Hematopoietic multipotent progenitor cell (in vitro differentiated cells): ENCODE measurements at regions not wholly inside any gene's neighbourhood (a gene's known extent, or its start where the extent isn't known, plus 50 kb on each side); places are given as distances from the start of the nearest gene placed in this dataset.

ENCODE experiments used
- DNase-seq, 3 donors: peaks; one replicate each; pipeline ENCODE4 v3.0.0-alpha.2; 2011 to 2015; ENCODE audit warnings: low read depth in 2 of 3, low spot score in 2 of 3

DNA sequence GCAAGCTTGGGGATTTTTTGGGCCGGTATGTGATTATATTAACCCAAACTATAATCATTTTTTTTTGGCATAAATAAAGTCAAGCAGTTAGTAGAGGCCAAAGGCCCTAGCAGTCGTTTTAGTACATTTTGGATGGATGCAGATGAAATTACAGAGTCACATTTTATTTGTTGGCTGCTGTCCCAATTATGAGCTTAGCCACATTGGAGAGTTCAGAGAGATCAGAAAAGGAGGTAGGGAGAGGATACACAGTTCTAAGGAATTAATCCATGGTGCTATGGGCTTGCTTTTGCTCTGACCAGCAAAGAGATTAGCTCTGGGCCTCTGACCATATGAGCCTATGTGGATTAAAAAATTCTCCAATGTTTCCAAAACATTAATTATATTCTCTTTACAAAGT is 395.1 kb downstream of the RAPGEF2 start:
- no peak for DNase-seq

DNA sequence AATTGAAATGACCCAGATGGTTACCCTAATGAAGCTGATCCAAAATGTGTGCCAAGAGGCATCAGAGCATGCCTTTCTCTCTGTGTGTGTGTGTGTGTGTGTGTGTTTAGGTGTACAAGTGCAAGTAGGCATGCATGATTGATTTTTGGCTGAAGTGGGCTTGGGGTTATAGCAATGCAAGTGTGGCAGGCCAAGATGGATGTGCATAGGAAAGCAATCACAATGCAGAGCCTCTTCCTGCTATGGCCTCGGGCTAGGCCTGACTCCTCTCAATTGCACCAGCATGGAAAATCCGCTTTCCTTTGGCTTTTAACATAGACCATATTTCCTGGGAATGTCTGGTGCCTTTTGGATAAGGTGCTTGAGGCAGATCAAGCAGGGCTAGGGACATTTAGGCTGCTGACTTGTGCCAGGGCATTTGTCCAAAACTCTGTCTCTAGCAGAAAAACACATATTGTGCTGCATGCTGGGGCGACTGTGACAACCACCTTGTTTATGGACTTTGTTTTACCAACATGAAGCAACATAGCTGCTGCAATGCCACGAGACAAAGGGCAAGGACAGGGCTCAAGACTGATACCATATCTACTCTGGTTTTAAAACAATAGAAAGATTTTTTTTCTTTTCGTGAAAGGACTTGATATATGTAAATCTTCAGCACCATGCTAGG is 395.7 kb downstream of the RAPGEF2 start:
- no peak for DNase-seq

GRCh38 chr4:159500861-159501260 is 398.0 kb downstream of the RAPGEF2 start:
- no peak for DNase-seq

- no peak for DNase-seq
These were observed 400.5 kb downstream of the RAPGEF2 start for GRCh38 chr4:159503236-159504008.

- DNase-seq: no peak
These were observed 401.8 kb downstream of the RAPGEF2 start for GRCh38 chr4:159504684-159505083.

DNA sequence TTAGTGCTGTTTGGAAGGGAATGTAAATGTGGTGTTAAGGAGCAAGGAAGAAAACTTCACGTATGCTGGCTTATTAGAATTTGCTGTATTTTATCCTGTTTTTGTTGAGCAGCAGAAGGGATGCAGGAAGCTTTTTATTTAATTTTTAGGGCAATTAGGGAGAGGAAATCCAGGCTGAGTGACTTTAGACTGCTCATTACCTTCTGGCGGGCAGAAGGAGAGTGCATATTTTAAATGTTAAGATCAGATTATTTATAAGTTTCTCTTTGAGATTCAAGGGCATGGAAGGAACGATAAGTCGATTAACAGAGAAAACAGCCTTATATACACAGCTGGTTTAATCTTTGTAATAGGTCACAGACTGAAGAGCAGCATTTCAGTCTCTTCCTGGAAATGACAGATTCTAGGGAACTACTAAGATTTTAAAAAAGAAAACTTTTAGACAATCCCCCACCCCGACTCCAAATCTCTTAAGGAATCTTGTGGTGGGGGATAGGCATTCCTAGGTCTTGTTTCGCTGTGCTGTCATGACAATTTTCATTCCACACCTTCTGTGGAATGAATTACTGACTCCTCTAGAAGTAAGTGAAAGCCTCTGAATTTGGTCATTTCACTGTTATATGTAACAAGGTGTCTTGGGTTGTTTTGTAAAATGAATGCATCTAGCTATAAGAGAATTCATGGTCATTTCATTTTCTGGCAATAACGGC is 402.5 kb downstream of the RAPGEF2 start:
- no peak for DNase-seq

DNA sequence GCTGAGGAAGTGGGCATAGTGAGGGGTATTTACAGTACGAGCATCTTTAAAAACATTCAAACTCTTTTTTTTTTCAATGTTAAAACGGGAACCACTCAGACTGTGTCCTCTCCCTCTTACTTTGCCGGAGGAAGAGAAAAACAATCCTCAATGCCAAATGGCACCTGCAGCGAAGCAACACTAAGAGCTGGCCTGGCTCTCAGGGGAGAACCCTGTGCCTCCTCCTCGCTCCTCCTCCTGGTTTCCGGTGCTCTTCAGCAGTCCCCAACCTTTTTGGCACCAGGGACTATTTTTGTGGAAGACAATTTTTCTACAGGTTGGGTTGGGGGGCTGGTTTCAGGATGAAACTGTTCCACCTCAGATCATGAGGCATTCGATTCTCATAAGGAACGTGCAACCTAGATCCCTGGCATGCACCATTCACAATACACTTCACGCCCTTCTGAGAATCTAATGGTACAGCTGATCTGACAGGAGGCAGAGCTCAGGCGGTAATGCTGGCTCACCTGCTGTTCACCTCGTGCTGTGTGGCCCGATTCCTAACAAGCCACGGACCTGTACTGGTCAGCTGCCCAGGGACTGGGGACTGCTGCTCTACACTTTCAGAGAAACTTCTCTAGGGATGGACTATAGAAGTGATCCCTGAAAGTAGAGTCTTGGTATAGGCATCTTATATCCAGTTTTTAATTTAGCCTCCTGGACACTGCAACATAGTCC is 404.1 kb downstream of the RAPGEF2 start:
- DNase-seq: no peak

DNA sequence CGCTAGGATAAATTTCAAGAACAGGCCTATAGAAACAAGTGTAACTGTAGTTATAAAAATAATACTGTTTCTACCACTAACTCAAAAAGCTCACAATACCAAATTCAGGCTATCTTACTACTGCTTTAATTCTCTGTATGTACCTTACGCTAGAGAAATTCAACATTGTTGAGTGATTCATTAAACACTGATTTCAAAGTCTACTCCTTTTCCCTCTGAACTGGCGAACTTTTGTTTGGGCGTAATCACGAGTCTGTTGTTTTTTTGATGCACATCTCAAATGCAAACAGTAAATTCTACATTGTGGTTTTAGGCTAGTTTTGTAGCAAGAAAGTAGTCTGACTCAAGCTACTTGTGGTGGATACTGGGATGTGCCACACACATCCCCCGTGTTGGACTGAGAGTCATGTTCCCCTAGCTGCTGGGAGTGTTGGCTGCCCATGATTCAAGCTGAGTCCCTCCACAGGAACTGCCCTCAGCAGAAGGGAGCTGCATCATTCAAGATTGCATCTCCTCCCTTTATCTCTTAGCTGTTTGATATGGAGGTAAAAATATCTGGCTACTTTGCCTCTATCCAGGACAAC is 406.1 kb downstream of the RAPGEF2 start:
- no peak for DNase-seq

DNA sequence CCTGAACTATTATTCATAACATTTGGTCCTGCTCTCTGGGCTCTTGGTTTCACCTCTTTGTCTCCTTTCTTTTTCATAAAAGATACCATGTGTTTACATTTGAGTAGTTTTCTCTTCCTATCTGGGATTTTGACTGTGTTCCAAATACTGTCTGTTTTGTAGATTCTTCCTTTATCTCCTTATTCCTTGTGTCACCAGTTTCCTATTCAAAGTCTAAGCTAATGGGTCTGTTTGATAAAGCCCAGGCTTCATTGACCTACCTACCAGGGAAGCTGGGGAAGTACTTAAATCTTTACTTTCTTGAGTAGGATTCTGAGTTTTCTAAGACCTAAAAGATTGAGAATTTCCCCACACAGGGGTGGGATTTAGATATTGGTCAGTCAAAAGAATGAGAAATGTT is 409.5 kb downstream of the RAPGEF2 start:
- DNase-seq: no peak

- DNase-seq: no peak
These were observed 412.6 kb downstream of the RAPGEF2 start for GRCh38 chr4:159515314-159516025.

GRCh38 chr4:159516556-159517140 is 413.8 kb downstream of the RAPGEF2 start:
- DNase-seq: no peak

GRCh38 chr4:159520074-159520473 is 417.2 kb downstream of the RAPGEF2 start:
- DNase-seq: no peak

DNA sequence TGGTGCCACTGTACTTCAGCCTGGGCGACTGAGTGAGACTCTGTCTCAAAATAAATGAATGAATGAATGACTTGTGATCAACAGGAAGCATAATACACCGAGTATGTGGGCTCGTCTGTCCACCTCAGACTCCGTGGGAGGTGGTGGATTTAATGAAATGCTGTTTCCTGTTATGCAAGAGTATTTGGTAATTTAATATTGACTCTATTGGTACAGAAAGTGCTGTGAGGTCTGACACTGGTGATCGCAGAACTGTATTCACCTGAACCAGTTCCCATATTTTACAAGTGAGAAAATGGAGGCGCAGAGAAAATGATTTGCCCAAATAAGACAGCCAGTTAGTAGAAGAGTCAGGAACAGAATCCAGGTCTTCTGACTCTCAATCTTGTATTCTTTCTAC is 423.3 kb downstream of the RAPGEF2 start:
- no peak for DNase-seq

- no peak for DNase-seq
These were observed 431.8 kb downstream of the RAPGEF2 start for GRCh38 chr4:159534655-159535054.

DNA sequence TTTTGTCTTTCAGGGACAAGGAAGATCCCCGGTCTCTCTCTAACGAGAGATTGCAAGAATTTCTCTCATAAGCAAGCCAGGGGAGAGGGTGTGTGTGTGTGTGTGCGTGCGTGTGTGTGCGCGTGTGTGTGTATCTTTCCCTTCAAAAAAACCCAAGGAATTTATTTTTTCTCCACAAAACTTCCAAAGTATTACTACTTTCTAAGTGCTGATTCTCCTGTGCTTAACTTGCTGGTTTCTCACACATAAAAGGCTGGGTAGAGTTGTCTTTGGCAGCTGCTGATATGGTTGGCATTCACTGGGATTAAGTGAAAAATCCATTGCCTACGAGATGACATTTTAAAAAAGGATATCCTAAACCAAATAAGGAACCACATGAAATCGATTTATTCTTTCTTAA is 435.7 kb downstream of the RAPGEF2 start:
- no peak for DNase-seq

- no peak for DNase-seq
These were observed 437.2 kb downstream of the RAPGEF2 start for GRCh38 chr4:159540038-159540437.

- no peak for DNase-seq
These were observed 437.6 kb downstream of the RAPGEF2 start for GRCh38 chr4:159540501-159540900.

GRCh38 chr4:159541143-159541542 is 438.3 kb downstream of the RAPGEF2 start:
- DNase-seq: no peak

DNA sequence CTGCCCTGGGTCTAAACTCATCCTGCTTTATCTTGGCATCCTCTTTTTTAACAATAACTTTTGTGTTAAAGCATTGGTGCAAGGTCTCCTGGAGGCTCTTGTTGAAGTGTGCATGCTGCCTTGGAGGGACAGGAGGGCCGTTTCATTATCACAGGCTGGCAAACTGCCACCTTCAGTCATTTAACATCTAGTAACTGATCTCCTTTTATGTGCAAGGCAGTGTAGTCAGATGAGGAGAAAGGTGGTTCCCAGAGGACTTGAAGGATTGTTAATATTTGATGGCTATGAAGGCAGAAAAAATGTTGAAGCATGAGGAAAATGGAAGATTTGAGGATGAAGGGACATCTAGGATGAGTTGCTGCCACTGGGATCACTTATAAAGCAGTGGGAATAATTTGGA is 439.4 kb downstream of the RAPGEF2 start:
- DNase-seq: no peak

- DNase-seq: no peak
These were observed 441.0 kb downstream of the RAPGEF2 start for GRCh38 chr4:159543831-159544230.
